ENCODE measurements at regions not wholly inside any gene's neighbourhood (a gene's known extent, or its start where the extent isn't known, plus 50 kb on each side); places are given as distances from the start of the nearest gene placed in this dataset.

DNA sequence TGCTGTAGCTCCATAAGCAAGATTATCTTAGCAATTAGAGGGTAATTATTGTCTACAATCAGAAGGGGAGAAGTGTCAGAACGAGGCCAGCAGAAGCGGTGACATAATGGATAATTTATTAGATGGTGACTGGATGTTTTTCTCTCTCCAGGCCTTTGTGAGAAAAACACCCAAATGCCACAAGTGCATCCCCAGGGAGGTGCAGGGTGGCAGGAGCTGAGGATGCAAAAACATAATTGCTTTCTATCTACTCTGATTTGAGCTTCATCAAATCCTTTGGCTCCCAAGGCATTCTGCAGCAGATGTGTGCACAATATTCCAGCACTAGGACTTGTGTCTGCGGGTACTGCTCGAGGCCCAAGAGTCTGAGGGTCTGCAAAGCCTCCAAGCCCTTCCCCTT lies 220.1 kb upstream of the SERP2 start:
- Histone ChIP-seq H3K14ac (ENCODE audit: insufficient read depth, low read length) (no peak overlapping the region), H3K23me2 (ENCODE audit: insufficient read length, low read depth, low read length, poor library complexity, severe bottlenecking) (no peaks in the 10 kb centered on the region), H2BK120ac (ENCODE audit: low read depth, low read length, poor library complexity, severe bottlenecking) (no peak overlapping the region), H3T11ph (ENCODE audit: low read length) (no peak overlapping the region), H3K4me1 (ENCODE audit: insufficient read depth, low read length) (no peaks in the 10 kb centered on the region), H2AFZ (ENCODE audit: low read length) (no peak overlapping the region), H4K91ac (ENCODE audit: insufficient read length, low read depth, low read length) (no peak overlapping the region), H3K79me1 (ENCODE audit: insufficient read depth, low read depth, low read length, poor library complexity, severe bottlenecking) (no peaks in the 10 kb centered on the region), H3K79me2 (ENCODE audit: insufficient read depth, low read length) (no peaks in the 10 kb centered on the region), H3K56ac (ENCODE audit: insufficient read length, low read depth, low read length) (no peak overlapping the region), H2BK5ac (ENCODE audit: insufficient read length, low read length) (no peak overlapping the region), H3K23ac (ENCODE audit: insufficient read length, low read depth, low read length) (no peak overlapping the region), H2BK20ac (ENCODE audit: low read depth, low read length, poor library complexity, severe bottlenecking) (no peak overlapping the region), H2AK5ac (ENCODE audit: insufficient read length, low read length) (no peak overlapping the region), H2BK12ac (ENCODE audit: insufficient read length, low read depth, low read length) (no peak overlapping the region), H3K9me3 (ENCODE audit: control insufficient read depth, low read depth, low read length) (no peaks in the 10 kb centered on the region), H4K8ac (replicated peaks; ENCODE audit: insufficient read length, low read depth, low read length) (no peak overlapping the region), H3K27ac (ENCODE audit: insufficient read length, low read depth, low read length) (no peak overlapping the region), H3K18ac (ENCODE audit: insufficient read length, low read depth, low read length) (no peak overlapping the region), H3K4ac (ENCODE audit: low read depth, low read length) (no peak overlapping the region), H3K9ac (ENCODE audit: extremely low read depth, insufficient read length, low read length) (no peak overlapping the region), H4K5ac (ENCODE audit: insufficient read length, low read depth, low read length) (no peak overlapping the region), H3K4me2 (ENCODE audit: insufficient read depth, insufficient read length, low read length) (no peak overlapping the region), H2BK15ac (ENCODE audit: low read depth, low read length) (no peak overlapping the region), H4K20me1 (ENCODE audit: control insufficient read depth, insufficient read depth, insufficient read length) (no peaks in the 10 kb centered on the region), H3K27me3 (ENCODE audit: insufficient read depth, low read length) (no peaks in the 10 kb centered on the region)
- Mint-ChIP-seq H3K4me3 (no peak overlapping the region), H3K4me1 (peaks cover 7 to 10% of the 10 kb centered on the region in 2 experiments), H3K9me3 (no peaks in the 10 kb centered on the region; a peak in 1 of 5 replicates), H3K36me3 (ENCODE audit: insufficient read depth in 1 of 3, low read depth in 3 of 3) (no peaks in the 10 kb centered on the region), H3K27ac (no peak overlapping the region), H3K27me3 (ENCODE audit: low read depth) (peaks cover 1% of the 10 kb centered on the region)
- TF ChIP-seq, protein P1, sequence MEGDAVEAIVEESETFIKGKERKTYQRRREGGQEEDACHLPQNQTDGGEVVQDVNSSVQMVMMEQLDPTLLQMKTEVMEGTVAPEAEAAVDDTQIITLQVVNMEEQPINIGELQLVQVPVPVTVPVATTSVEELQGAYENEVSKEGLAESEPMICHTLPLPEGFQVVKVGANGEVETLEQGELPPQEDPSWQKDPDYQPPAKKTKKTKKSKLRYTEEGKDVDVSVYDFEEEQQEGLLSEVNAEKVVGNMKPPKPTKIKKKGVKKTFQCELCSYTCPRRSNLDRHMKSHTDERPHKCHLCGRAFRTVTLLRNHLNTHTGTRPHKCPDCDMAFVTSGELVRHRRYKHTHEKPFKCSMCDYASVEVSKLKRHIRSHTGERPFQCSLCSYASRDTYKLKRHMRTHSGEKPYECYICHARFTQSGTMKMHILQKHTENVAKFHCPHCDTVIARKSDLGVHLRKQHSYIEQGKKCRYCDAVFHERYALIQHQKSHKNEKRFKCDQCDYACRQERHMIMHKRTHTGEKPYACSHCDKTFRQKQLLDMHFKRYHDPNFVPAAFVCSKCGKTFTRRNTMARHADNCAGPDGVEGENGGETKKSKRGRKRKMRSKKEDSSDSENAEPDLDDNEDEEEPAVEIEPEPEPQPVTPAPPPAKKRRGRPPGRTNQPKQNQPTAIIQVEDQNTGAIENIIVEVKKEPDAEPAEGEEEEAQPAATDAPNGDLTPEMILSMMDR (conservative IDR thresholded peaks at IDR 0.05) = no peak
- no CpG with 5 or more reads among the region's 4 CpGs for WGBS (ENCODE audit: extremely low coverage, insufficient read length, low lambda C conversion rate)
- DNase-seq = no peak

Data from H9 (cell line).